Limb (tissue), 2 donors: ENCODE measurements at regions not wholly inside any gene's neighbourhood (a gene's known extent, or its start where the extent isn't known, plus 50 kb on each side); places are given as distances from the start of the nearest gene placed in this dataset.

Experiments used
- DNase-seq, 2 donors: peaks; one replicate each; pipeline ENCODE4 v3.0.0-alpha.2; 2016; ENCODE audit errors: extremely low spot score in 2 of 2

- DNase-seq = no peak
Measured at GRCh38 chr15:96521386-96521785, 190.9 kb downstream of the NR2F2 start.

- no peak for DNase-seq
Measured at GRCh38 chr15:96524676-96525417, 194.3 kb downstream of the NR2F2 start.

GRCh38 chr15:96535148-96535547 lies 204.6 kb downstream of the NR2F2 start:
- DNase-seq = no peak

- DNase-seq = no peak
Measured at GRCh38 chr15:96538491-96538890, 208.0 kb downstream of the NR2F2 start.

GRCh38 chr15:96540283-96540682 lies 209.8 kb downstream of the NR2F2 start:
- no peak for DNase-seq

- DNase-seq = no peak
Measured at GRCh38 chr15:96542130-96542770, 211.8 kb downstream of the NR2F2 start.

GRCh38 chr15:96544162-96544756 lies 213.8 kb downstream of the NR2F2 start:
- no peak for DNase-seq

GRCh38 chr15:96549136-96549535 lies 218.6 kb downstream of the NR2F2 start:
- DNase-seq = no peak

GRCh38 chr15:96551196-96551595 lies 220.7 kb downstream of the NR2F2 start:
- no peak for DNase-seq

GRCh38 chr15:96551722-96552121 lies 221.2 kb downstream of the NR2F2 start:
- no peak for DNase-seq

GRCh38 chr15:96553006-96553405 lies 222.5 kb downstream of the NR2F2 start:
- no peak for DNase-seq

- no peak for DNase-seq
Measured at GRCh38 chr15:96553451-96553850, 223.0 kb downstream of the NR2F2 start.

- DNase-seq = no peak
Measured at GRCh38 chr15:96553931-96554330, 223.4 kb downstream of the NR2F2 start.

- no peak for DNase-seq
Measured at GRCh38 chr15:96554541-96554940, 224.0 kb downstream of the NR2F2 start.

- no peak for DNase-seq
Measured at GRCh38 chr15:96559087-96559486, 228.6 kb downstream of the NR2F2 start.

- no peak for DNase-seq
Measured at GRCh38 chr15:96559631-96560030, 229.1 kb downstream of the NR2F2 start.

GRCh38 chr15:96560246-96560895 lies 229.9 kb downstream of the NR2F2 start:
- no peak for DNase-seq

GRCh38 chr15:96561593-96561992 lies 231.1 kb downstream of the NR2F2 start:
- no peak for DNase-seq

- no peak for DNase-seq
Measured at GRCh38 chr15:96564546-96564945, 234.0 kb downstream of the NR2F2 start.

GRCh38 chr15:96565266-96565665 lies 234.8 kb downstream of the NR2F2 start:
- no peak for DNase-seq

- peak in 1 of 2 donors; percentile 33 for DNase-seq
Measured at GRCh38 chr15:96574782-96575181, 244.3 kb downstream of the NR2F2 start.

- no peak for DNase-seq
Measured at GRCh38 chr15:96576596-96576995, 246.1 kb downstream of the NR2F2 start.
